HL-60 (cell line): ENCODE measurements at regions not wholly inside any gene's neighbourhood (a gene's known extent, or its start where the extent isn't known, plus 50 kb on each side); places are given as distances from the start of the nearest gene placed in this dataset.

ENCODE experiments used
- DNase-seq, 2 experiments: peaks; one replicate each; pipeline ENCODE4 v3.0.0-alpha.2; 2010 to 2020; ENCODE audit warnings: low read depth in 1 of 2, low spot score in 1 of 2
- H3K27ac ChIP-seq: fragments of 250-450 bp; sonication (Bioruptor Pico); replicated peaks from 2 replicates; pipeline ENCODE4 v1.5.1; 2020; ENCODE audit warnings: mild to moderate bottlenecking, moderate library complexity
- H3K27me3 ChIP-seq: fragments of 250-450 bp; sonication (Bioruptor Pico); 2 replicates; pipeline ENCODE4 v1.5.1; 2021; ENCODE audit warnings: mild to moderate bottlenecking, moderate library complexity; ENCODE audit not compliant: insufficient read depth, poor library complexity, severe bottlenecking
- H3K4me3 ChIP-seq: replicated peaks from 2 replicates; pipeline ENCODE4 v1.5.1; 2011; ENCODE audit warnings: mild to moderate bottlenecking, control low read depth, low read length; ENCODE audit not compliant: insufficient read depth
- CTCF ChIP-seq: IDR thresholded peaks from one replicate; pipeline ENCODE4 v1.5.1; 2011; ENCODE audit warnings: low read length, control low read depth, inconsistent platforms; ENCODE audit not compliant: insufficient read depth
- GABPA ChIP-seq: IDR thresholded peaks from 2 replicates; pipeline ENCODE4 v1.6.1; 2012; ENCODE audit warnings: low read depth
- POLR2AphosphoS5 ChIP-seq: IDR thresholded peaks from 2 replicates; pipeline ENCODE4 v1.6.1; 2012; ENCODE audit warnings: low read depth
- SPI1 ChIP-seq: IDR thresholded peaks from 2 replicates; pipeline ENCODE4 v1.6.1; 2012; ENCODE audit warnings: low read depth, mild to moderate bottlenecking, borderline replicate concordance
- TF ChIP-seq, protein P1 (sequence below): IDR thresholded peaks from 2 replicates; pipeline ENCODE4 v1.6.1; 2012; ENCODE audit warnings: low read depth; ENCODE audit not compliant: insufficient replicate concordance

DNA sequence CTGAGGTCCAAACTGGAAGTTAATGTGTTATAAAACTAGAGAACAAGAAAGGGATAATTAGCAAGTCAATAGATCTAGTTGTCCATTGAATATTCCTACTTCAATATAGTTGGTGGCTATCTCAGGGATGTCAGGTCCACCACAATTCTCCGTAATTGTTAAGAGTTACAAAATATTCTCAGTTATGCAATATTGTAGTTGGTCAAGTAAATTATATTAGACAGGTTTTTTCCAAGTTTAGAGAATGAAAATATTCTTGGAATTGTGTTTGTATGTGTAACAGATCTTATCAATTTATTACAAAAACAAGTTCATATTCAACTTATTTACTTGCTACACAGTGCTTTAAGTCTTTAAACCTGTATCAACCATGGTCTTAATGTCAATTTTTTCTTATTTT lies 547.4 kb downstream of the SPRY1 start:
- no peak for DNase-seq
- no peak overlapping the region for H3K4me3 ChIP-seq
- no peaks in the 10 kb centered on the region for H3K27me3 ChIP-seq
- no peak overlapping the region for H3K27ac ChIP-seq
- TF ChIP-seq CTCF (no peak), GABPA (no peak), SPI1 (no peak), POLR2AphosphoS5 (no peak)
- TF ChIP-seq, protein P1, sequence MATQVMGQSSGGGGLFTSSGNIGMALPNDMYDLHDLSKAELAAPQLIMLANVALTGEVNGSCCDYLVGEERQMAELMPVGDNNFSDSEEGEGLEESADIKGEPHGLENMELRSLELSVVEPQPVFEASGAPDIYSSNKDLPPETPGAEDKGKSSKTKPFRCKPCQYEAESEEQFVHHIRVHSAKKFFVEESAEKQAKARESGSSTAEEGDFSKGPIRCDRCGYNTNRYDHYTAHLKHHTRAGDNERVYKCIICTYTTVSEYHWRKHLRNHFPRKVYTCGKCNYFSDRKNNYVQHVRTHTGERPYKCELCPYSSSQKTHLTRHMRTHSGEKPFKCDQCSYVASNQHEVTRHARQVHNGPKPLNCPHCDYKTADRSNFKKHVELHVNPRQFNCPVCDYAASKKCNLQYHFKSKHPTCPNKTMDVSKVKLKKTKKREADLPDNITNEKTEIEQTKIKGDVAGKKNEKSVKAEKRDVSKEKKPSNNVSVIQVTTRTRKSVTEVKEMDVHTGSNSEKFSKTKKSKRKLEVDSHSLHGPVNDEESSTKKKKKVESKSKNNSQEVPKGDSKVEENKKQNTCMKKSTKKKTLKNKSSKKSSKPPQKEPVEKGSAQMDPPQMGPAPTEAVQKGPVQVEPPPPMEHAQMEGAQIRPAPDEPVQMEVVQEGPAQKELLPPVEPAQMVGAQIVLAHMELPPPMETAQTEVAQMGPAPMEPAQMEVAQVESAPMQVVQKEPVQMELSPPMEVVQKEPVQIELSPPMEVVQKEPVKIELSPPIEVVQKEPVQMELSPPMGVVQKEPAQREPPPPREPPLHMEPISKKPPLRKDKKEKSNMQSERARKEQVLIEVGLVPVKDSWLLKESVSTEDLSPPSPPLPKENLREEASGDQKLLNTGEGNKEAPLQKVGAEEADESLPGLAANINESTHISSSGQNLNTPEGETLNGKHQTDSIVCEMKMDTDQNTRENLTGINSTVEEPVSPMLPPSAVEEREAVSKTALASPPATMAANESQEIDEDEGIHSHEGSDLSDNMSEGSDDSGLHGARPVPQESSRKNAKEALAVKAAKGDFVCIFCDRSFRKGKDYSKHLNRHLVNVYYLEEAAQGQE, result no peak

- DNase-seq, result no peak
- Histone ChIP-seq H3K4me3 (no peak overlapping the region), H3K27ac (no peak overlapping the region), H3K27me3 (no peaks in the 10 kb centered on the region)
- TF ChIP-seq CTCF (no peak), SPI1 (no peak), GABPA (no peak), POLR2AphosphoS5 (no peak)
- TF ChIP-seq, protein P1, result no peak
These were observed 548.7 kb downstream of the SPRY1 start for GRCh38 chr4:123945301-123945700.

DNA sequence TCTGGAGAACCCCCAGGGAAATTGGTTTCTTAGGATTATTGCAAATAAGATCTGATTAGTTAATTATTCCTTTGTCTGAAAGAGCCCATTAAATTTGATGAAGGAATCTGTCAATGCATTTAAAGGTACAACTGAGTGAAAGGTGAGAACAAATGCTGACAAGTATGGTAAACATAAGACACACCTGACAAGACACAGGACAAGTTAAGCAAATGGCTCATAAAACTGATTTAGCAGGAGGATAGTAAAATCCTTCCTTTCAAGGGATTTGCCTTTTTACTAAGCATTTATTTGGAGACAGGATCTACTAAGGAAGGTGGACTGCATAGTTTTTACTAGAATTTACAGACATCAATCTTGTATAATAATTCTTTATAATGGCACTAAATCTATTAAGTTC lies 553.9 kb downstream of the SPRY1 start:
- no peaks in the 10 kb centered on the region for H3K27me3 ChIP-seq
- no peak for DNase-seq
- H3K27ac ChIP-seq, result no peak overlapping the region
- TF ChIP-seq GABPA (no peak), CTCF (no peak)
- TF ChIP-seq, protein P1, result no peak
- H3K4me3 ChIP-seq, result no peak overlapping the region
